GM19324 (cell line): ENCODE measurements at regions not wholly inside any gene's neighbourhood (a gene's known extent, or its start where the extent isn't known, plus 50 kb on each side); places are given as distances from the start of the nearest gene placed in this dataset.

Experiments used
- ATAC-seq: cut with Tn5 transposase; IDR thresholded peaks from one replicate; pipeline ENCODE4 v1.9.1; 2021; ENCODE audit warnings: mild to moderate bottlenecking, moderate library complexity; ENCODE audit not compliant: unreplicated experiment, low FRiP score

DNA sequence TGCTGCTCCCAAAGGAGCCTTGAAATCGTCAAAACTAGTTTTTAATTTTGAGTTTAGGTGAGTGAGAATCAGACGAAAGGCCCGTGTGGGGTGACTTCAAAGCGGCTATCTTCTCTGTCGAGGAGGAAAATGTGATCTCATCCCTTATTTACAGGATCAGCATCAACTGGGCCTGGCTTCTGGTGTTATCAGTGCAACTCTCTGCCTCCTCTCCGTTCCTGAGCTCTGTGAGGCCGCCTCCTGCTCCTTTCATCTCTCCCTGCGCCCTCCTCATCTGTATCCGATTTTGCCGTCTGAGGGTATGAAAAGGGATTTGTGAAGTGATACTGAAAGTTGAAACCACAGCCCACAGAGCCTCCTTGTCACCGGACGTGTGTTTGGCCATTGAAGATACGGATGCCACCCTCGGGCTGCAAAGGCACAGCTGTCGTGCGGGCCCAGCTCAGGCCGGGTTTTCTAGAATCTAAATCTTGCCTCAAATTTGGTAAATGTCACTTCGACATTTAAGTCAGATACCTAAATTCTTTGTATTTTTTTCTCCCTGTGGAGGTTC, 408.7 kb upstream of the ADARB2 start:
- no peak for ATAC-seq

DNA sequence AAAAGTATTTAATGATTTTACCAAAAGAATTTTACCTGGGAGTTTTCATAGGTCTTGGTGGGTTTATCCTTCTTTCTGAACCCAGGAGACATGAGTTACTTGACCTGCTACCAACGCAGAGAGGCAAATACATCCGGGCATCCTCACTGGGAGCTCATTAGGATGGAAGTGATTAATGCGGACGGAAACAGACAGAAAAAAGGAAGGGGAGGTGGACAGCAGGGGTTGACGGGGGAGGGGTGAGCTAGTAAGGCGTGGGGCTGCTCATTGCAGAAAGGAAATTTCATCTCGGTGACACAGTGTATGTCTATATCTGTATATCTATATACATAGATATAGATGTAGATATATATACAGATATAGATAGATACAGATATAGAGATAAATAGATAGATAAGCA, 408.2 kb upstream of the ADARB2 start:
- ATAC-seq = no peak

DNA sequence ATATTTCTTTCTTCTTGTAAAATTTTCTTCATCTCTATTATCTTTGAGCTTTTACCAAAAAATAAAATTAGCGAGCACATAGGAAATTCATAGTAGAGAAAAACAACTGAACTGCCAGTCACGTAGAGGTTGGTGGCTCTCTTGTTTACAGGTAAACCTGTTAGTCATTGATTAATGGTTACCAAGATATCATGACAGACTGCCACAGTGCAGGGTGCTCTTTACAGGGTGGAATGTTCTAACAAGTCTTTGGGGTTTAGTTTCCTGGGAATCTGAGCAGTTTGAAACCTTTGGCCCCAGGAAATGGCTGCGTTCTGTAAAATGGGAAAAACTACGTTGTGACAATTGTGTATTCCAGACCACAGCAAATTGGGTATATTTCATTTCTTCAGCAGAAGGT, 407.3 kb upstream of the ADARB2 start:
- no peak for ATAC-seq

DNA sequence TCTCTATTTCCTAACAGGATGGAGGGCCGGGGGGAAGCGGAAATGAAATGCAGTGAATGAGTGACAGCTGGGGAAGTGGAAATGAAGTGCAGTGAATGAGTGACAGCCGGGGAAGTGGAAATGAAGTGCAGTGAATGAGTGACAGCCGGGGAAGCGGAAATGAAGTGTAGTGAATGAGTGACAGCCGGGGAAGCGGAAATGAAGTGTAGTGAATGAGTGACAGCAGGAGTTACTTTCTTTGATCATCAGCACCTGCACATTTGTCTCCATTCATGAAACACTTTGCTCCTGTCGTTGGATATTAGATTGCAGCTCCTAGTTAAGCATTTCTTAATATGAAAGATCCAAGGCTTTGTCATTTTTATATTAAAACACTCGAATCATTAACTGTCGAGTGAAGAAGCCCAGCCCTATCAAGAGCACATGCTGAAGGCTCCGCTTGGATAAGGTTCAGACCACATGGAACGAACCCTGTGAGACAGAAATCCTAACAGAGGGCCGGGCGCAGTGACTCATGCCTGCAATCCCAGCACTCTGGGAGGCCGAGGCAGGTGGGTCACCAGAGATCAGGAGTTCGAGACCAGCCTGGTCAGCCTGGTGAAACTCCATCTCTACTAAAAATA, 406.0 kb upstream of the ADARB2 start:
- ATAC-seq = no peak

DNA sequence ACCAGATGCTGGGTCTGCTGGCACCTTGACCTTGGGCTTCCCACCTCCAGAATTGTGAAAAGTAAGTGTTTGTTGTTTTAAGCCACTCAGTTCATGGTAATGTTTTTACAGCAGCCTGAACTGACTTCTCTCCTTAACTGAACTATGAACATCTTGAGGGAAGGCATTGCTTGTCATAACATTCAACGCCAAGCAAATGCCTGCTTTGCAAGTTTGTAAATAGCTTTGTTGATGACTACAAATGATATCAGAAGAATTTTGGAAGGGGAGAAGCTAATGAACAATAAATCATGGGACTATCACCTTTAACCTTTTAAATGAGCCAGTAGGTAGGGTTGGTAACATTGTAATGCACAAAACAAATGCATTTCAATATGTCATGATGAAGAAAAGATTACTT, 402.4 kb upstream of the ADARB2 start:
- ATAC-seq = no peak

DNA sequence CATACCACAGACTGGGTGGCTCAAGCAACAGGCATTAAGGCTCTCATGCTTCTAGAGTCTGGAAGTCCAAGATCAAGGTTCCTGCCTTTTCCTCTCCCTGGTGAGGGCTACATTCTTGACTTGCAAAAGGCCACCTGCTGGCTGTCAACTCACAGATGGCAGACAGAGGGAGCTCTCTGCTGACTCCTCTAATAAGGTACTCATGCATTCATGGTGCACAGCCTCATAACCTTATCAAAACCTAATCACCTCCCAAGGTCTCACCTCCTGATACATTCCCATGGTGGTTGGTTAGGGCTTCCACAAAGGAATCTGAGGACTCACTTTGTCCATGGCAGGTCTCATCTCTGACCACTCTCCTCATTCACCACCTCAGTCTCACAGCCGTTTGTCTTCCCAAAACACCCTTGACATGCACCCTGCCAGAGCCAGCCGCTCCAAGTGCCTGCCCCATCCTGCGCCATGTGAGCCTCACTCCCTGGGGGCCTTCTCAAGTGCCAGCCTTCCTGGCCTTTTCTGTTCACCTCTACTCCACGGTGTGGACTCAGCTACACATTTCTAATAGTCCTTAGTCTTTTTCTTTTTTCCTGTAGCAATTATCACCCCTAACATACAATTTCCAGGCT, 400.3 kb upstream of the ADARB2 start:
- no peak for ATAC-seq

DNA sequence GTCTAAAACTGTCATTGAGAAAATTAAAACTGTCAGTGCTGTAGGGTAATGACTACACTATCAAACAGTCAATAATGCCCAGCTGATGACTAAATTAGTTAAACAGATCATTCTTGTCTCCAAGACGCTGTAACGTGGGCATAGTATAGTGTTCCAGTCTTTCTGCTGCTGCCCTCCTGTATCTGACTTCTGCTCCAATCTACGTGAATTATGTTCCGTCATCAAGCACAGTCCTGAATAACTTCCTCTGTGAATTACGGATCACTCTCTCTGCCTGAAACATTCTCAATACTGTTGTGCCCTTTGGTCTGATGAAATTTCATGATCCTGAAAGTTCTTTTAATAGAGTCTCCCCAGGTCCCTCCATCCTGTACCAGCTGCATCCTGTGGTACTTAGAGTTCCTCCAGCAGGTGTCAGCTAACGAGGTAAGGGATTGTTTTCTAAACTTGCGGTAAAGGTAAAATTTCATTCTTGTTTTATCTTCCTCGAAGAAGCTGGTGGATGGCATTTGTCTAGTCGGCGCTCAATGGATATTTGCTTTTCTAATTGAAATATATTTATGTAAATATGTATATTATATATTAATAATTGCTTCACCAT, 393.5 kb upstream of the ADARB2 start:
- ATAC-seq = no peak

DNA sequence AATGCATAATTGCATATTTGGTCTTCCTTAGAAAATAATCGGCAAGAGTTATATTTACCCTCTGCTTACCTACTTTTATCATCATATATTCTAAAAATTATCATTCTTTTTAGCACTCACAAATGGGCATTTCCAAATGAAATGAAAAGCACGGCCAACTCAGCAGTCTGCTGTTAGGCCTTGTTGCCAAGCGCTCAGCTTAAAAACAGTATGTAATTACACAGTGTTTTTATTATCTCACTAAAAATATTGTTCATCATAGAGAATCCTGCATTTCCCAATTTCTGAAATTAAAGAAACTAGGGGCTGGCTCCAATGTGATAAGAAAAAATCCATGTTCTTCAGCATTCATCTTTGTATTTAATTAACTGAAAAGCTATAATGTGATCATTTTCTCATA, 391.7 kb upstream of the ADARB2 start:
- no peak for ATAC-seq

DNA sequence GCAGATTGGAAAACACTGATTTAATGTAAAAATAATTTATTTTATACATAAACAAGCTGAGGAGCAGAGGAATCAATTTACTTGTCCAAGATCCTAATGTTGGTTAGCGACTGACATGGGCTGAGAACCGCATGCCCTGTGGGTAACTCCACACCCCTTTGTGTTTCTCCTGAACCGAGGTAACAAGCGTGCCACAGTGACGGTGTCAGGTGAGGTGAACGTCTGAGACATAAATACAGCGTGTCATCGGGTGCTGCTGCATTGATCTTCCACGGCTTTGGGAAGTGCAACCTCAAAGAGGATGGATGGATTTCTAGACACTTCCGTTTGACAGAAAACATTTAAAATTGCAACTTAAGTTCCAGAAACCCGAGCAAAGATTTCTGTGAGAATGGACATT, 386.8 kb upstream of the ADARB2 start:
- ATAC-seq = no peak

DNA sequence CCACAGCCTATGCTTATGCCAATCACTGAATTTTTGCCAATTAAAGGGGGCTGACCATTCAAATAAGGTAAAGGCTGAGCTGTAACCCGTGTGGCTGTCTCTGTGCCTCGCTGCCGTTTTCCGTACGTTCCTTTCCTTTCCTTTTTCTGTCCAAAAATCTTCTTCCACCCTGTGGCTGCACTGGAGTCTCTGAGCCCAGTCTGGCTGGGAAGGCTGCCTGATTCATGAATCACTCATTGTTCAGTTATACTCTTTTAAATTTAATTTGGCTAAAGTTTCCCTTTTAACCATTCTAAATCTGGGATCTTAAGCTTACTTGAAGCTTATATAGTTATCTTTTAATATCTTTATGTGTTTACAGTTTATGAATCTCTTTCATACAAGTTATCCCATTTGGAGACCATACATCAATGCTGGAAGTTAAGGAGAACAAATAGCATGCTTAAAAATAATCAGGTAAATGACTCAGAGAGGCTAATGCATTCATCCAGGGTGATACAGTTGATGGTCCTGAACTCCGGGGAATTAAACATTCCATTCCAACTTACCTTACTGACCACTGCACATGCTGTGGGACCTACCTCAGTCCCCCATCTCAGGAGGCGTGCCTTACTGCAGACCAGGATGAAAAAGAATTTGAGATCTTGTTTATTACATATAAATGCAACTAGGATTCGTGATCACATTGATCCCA, 385.3 kb upstream of the ADARB2 start:
- ATAC-seq = no peak

DNA sequence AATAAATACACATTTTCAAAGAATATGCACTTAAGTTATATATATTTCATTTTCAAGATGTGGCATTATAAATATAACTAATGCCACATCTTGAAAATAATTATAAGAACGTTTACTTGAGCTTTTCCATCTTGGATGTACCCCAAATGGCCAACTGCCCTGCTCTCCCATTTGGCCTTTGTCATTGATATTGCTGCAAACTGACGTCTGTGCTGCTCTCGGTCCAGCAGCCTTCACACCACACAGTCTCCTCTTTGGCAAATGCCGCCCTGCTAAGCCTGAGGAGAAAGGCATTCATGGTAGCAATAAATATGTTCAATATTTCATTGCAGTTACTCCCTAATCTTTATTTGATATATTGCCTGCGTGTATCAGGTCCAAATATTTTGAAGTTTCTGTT, 384.6 kb upstream of the ADARB2 start:
- ATAC-seq = no peak

DNA sequence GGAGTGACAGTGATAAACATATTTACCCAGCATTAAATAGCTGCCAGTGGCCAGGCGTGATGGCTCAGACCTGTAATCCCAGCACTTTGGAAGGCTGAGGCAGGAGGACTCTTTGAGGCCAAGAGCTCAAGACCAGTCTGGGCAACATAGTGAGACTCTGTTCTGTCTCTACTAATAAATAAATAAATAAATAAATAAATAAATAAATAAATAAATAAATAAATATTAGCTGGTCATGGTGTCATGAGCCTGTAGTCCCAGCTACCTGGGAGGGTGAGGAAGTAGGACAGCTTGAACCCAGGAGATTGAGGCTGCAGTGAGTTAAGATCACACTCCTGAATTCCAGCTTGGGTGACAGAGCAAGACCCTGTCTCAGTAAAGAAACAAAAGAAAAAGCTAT, 384.0 kb upstream of the ADARB2 start:
- ATAC-seq = no peak

DNA sequence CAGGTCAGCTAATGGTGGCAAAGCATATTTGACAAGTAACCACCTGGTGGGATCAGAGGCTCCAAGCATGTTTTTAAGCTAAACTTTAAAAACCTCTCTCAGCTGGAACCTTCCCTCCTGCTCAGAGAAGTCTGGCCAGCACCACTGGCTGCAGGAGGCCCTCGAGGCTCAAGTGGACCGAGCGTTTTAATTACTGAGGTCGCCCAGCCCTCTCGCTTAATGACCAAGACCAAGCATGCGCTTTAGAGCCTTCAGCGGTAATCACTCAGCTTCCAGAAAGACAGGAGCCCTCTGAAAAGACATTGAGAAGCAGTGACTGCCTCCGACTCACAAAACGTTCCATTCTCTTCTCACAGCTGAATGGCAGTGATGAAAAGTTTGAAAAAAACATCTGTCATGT, 383.4 kb upstream of the ADARB2 start:
- no peak for ATAC-seq

DNA sequence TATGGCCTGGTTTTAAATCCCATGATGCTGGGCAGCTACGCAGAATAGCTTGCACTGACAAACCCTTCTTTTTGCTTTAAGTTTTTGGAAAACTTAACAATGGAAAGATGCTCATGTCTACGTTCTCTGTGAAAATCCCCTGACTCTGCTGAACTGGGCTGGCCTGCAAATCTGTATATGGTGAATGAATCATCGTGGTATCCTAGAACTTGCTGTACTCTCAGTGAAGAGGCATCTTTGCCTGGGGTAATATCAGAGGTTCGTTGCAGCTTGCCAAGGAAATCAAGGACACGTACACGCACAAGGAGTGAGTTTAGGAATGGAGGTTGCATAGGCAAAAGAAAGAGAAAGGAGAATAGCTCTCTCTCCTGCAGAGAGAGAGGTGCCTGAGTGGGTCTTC, 382.0 kb upstream of the ADARB2 start:
- no peak for ATAC-seq

DNA sequence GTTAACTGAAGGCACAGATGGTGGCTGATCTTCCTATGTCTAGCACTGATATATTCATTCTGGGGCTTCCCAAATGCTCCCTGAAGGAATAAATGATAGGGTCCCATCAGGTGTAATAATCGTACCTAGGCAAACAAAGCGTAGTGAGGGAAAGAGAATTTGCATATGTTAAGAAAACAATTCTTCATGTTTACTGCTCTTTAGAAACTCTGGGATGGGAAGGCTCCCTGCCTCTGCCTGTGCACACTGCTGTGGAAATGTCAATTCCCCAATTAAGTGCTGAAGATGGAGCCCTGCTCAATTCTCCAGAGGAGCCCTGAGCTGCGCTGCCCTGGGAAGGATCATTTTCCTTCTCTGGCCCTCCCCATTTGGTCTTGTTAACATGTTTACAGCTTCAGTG, 380.9 kb upstream of the ADARB2 start:
- ATAC-seq = no peak

DNA sequence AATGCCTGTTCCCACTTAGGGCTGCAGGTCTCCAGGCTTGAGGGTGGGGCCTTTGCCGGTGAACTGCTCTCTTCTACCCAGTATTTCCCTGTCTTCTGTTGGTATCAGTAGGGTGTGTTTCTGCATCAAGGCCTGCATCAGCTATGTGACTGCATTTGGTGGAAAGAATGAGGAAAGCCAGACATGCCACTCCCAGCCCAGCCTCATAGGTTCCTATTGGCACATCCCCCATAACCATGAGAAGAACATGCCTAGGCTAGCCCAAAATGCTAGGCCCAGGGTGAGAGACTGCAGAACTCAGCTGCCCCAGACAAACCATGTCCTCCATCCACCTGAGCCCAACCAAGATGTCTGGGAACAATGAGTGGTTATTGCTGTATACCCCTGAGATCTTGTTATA, 380.3 kb upstream of the ADARB2 start:
- no peak for ATAC-seq

DNA sequence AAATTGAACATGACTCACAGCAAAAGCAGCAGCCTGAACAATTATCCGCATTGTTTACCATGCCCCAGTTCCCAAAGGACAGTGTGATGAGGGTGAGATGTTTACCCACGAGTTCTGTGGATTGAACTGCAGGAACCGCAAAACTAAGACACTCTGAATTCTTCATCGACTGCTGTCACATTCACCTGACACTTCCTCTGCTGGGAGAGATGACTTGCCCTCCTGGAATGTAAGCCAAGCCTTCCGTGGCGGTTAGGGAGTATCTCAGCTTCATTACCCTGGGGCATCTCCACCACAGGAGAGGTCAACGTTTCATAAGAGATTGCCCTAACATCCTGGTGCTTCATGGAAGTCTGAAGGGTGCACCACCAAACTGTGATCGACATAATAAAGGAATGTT, 374.6 kb upstream of the ADARB2 start:
- no peak for ATAC-seq

DNA sequence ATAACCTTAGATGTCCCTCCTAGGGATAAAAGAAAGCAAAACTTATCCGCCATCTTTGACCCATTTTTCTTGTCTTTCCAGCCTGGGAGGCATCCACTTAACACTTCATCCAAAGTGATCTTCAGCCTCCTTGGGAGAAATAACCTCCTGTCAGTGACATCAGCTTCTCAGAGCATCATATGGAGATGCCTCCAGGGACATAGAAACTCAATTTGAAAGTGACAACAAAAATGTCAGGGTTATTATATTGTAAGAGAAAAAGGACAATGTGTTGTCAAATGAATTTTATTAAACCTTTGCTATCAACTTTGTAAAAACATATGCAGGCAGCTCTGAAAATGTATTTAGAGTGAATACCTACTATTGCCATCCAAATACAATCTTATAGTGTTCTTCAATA, 371.2 kb upstream of the ADARB2 start:
- no peak for ATAC-seq

DNA sequence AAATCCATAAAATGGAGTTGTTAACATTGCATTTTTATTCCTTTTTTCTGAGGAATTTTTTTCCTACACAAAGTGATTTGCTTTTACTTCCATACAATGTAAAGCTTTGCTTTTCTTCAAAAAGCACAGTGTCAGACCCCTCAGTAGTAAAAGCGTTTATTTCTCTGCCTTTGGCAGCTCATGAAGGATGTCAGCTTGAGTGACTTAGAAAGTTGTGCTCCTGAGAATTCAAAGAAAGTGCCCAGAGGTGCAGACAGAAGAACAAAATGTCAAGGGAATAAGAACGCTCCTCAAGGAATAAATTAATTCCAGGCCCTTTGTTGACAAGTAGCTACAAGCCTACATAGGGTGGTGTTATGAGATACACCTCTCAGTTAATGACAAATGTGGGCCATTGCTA, 369.3 kb upstream of the ADARB2 start:
- no peak for ATAC-seq

DNA sequence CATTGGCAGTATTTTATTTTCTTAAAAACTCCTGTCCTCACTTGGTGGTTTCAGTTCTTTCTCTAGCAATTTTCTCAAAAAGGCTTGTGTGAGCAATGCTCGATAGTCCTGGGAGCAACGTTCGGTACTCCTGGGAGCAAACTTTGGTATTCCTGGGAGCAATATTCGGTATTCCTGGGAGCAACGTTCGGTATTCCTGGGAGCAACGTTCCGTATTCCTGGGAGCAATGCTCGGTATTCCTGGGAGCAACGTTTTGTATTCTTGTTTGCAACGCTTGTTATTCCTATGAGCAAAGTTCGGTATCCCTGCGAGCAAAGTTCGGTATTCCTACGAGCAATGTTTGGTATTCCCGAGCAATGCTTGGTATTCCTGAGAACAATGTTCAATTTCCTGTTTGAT, 362.0 kb upstream of the ADARB2 start:
- ATAC-seq = no peak

DNA sequence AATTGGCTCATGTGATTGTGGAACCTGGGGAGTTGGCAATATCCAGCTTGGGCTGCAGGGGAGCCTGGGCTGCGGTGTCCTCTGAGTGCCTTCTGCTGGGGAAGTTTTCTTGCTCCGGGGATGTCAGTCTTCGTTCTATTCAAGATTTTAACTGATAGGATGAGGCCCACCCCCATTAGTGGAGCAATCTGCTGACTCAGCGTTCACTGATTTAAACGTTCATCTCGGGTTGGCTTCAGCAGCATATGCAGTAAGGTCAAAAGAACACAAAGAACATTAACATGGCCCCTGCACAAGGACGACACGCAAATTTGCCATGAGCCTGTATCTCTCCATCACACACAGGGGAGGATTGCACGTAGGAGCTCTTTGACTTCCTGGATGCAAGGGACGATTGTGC, 360.6 kb upstream of the ADARB2 start:
- no peak for ATAC-seq

DNA sequence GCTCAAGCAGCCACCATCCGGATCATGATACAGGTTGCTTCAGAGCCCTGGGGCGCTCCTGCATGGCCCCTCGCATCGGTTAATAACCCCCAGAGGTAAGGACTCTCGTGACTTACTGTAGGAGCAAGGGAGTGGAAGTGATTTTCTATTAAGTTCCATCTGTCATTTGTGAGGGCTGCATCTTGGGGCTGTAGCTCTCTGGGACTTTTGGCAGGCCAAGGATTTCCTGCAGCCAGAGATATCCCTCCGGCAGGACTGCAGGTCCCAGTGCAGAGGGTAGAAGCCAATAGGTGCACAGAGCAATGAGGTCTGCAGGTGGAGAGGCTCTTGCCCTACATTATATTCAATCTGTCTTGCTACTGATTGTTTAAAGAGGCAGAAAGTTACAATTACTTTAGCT, 356.8 kb upstream of the ADARB2 start:
- ATAC-seq = no peak
